ENCODE measurements at regions not wholly inside any gene's neighbourhood (a gene's known extent, or its start where the extent isn't known, plus 50 kb on each side); places are given as distances from the start of the nearest gene placed in this dataset.

- 32% methylated on average over 3 of the region's 3 CpGs for WGBS (ENCODE audit: low lambda C conversion rate)
- CTCF ChIA-PET, result interaction anchor here (2.5 kb wide), 1 partner anchor 12 kb away, joined by 6 read pairs; no protein-coding TSS in a partner anchor
- Histone ChIP-seq H3K9ac (no peak overlapping the region), H3K9me3 (no peaks in the 10 kb centered on the region), H3K36me3 (replicated peaks in 1 of 2; ENCODE audit: control insufficient read depth in 1 of 2, insufficient read depth in 2 of 2, low read length in 1 of 2) (no peaks in the 10 kb centered on the region), H3F3A (replicated peaks; ENCODE audit: insufficient read depth) (no peaks in the 10 kb centered on the region), H3K4me3 (ENCODE audit: low read depth in 2 of 2, low read length in 1 of 2) (no peak overlapping the region), H3K27me3 (ENCODE audit: insufficient read depth) (no peaks in the 10 kb centered on the region), H3K79me2 (ENCODE audit: insufficient read depth) (no peaks in the 10 kb centered on the region), H3K27ac (ENCODE audit: low read depth in 2 of 2, low read length in 1 of 2) (no peak overlapping the region), H3K4me2 (no peak overlapping the region), H3K9me2 (no peaks in the 10 kb centered on the region), H3K4me1 (ENCODE audit: control insufficient read depth in 1 of 2, insufficient read depth in 2 of 2, low read depth in 1 of 2, low read length in 1 of 2) (no peaks in the 10 kb centered on the region; a peak in 1 of 4 replicates), H2AFZ (ENCODE audit: low read depth) (no peak overlapping the region), H4K20me1 (ENCODE audit: insufficient read depth) (no peaks in the 10 kb centered on the region)
- TF ChIP-seq RFX5 (IDR thresholded peaks at IDR 0.05; ENCODE audit: low read length), result no peak
- TF ChIP-seq USF2 (IDR thresholded peaks at IDR 0.05; ENCODE audit: borderline replicate concordance, low read depth, low read length), result no peak
- no peak for TF ChIP-seq YY1 (IDR thresholded peaks at IDR 0.05; ENCODE audit: low read depth)
- TF ChIP-seq PBX3 (IDR thresholded peaks at IDR 0.05), result no peak
- TF ChIP-seq GABPA (IDR thresholded peaks at IDR 0.05; ENCODE audit: low read depth), result no peak
- no peak for TF ChIP-seq TAF1 (IDR thresholded peaks at IDR 0.05; ENCODE audit: borderline replicate concordance, low read depth, low read length)
- TF ChIP-seq IRF3 (IDR thresholded peaks at IDR 0.05; ENCODE audit: low read depth, low read length), result no peak
- TF ChIP-seq CHD2 (IDR thresholded peaks at IDR 0.05; ENCODE audit: low read length, partially characterized antibody), result no peak
- no peak for TF ChIP-seq ELF1 (IDR thresholded peaks at IDR 0.05)
- no peak for TF ChIP-seq RCOR1 (IDR thresholded peaks at IDR 0.05; ENCODE audit: low read length)
- TF ChIP-seq RAD21 (IDR thresholded peaks at IDR 0.05; ENCODE audit: low read length), result no peak
- no peak for TF ChIP-seq REST (IDR thresholded peaks at IDR 0.05; ENCODE audit: low read depth, low read length)
- TF ChIP-seq TEAD4 (IDR thresholded peaks at IDR 0.05; ENCODE audit: borderline replicate concordance, insufficient read depth), result no peak
- TF ChIP-seq EP300 (IDR thresholded peaks at IDR 0.05; ENCODE audit: borderline replicate concordance in 1 of 2, low read depth in 1 of 2, low read length in 1 of 2), result no peak
- TF ChIP-seq, protein P1, sequence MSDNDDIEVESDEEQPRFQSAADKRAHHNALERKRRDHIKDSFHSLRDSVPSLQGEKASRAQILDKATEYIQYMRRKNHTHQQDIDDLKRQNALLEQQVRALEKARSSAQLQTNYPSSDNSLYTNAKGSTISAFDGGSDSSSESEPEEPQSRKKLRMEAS (IDR thresholded peaks at IDR 0.05; ENCODE audit: low read depth), result no peak
- no peak for TF ChIP-seq MEF2A (IDR thresholded peaks at IDR 0.05; ENCODE audit: borderline replicate concordance, low read depth)
- TF ChIP-seq ZBTB33 (IDR thresholded peaks at IDR 0.05; ENCODE audit: borderline replicate concordance, low read depth), result no peak
- no peak for DNase-seq
- POLR2A ChIA-PET, result no interaction called here
These were observed 86.1 kb upstream of the GRXCR1 start for GRCh38 chr4:42806303-42806835.
